H1 (cell line): ENCODE measurements at regions not wholly inside any gene's neighbourhood (a gene's known extent, or its start where the extent isn't known, plus 50 kb on each side); places are given as distances from the start of the nearest gene placed in this dataset.

Source experiments
- CTCF ChIA-PET: fragments of 300-600 bp; sonication (Branson Sonifier 250); formaldehyde crosslinking; loops from one replicate; lab custom pipeline; 2021; ENCODE audit not compliant: partially characterized antibody; lab: Charles Lee
- POLR2A ChIA-PET: fragments of 300-600 bp; sonication (Branson Sonifier 250); formaldehyde crosslinking; loops from one replicate; lab custom pipeline; 2021; ENCODE audit warnings: inconsistent platforms; ENCODE audit not compliant: partially characterized antibody; lab: Charles Lee
- DNase-seq, 2 experiments: peaks; one replicate each; pipeline versions ENCODE4 v3.0.0 to v3.0.0-alpha.2; 2010 to 2022; ENCODE audit warnings: low spot score in 2 of 2, low read depth in 1 of 2, mixed read lengths in 1 of 2
- FAIRE-seq: peaks from 2 replicates; lab custom pipeline; 2011; peaks lifted over from hg19 to GRCh38; lab: Jason Lieb, UNC
- H2AFZ ChIP-seq: 2 replicates; pipeline ENCODE4 v1.8.1; 2012; ENCODE audit warnings: low read length, inconsistent platforms
- H2AK5ac ChIP-seq: 2 replicates; pipeline ENCODE4 v1.6.1; 2013; ENCODE audit warnings: low read depth, low read length
- H2BK120ac ChIP-seq: replicated peaks from 2 replicates; pipeline ENCODE3; 2013; ENCODE audit warnings: low read depth, low read length, inconsistent platforms
- H2BK12ac ChIP-seq: 2 replicates; pipeline ENCODE4 v1.6.1; 2013; ENCODE audit warnings: low read depth, low read length
- H2BK15ac ChIP-seq: 2 replicates; pipeline ENCODE4 v1.6.1; 2013; ENCODE audit warnings: low read length
- H2BK20ac ChIP-seq: 2 replicates; pipeline ENCODE4 v1.6.1; 2013; ENCODE audit warnings: low read length
- H2BK5ac ChIP-seq: 2 replicates; pipeline ENCODE4 v1.6.1; 2013; ENCODE audit warnings: low read depth, low read length
- H3K14ac ChIP-seq: 2 replicates; pipeline ENCODE4 v1.6.1; 2013; ENCODE audit warnings: inconsistent platforms; ENCODE audit not compliant: insufficient read length
- H3K18ac ChIP-seq: 2 replicates; pipeline ENCODE4 v1.6.1; 2013; ENCODE audit warnings: low read length; ENCODE audit errors: extremely low read depth
- H3K23ac ChIP-seq: 2 replicates; pipeline ENCODE4 v1.6.1; 2013; ENCODE audit warnings: inconsistent platforms; ENCODE audit not compliant: insufficient read length
- H3K23me2 ChIP-seq: 2 replicates; pipeline ENCODE4 v1.6.1; 2013; ENCODE audit warnings: low read depth, low read length
- H3K27ac ChIP-seq: 2 replicates; pipeline ENCODE4 v1.6.1; 2011; ENCODE audit warnings: low read depth, low read length, inconsistent platforms
- H3K27me3 ChIP-seq, 4 experiments: replicated peaks in 1 of 4; 1 replicate in 1 of 4; 2 replicates in 3 of 4; pipeline versions ENCODE4 v1.6.1 to v1.8.1; 2011 to 2013; ENCODE audit warnings: low read length in 3 of 4, mild to moderate bottlenecking in 3 of 4, inconsistent platforms in 2 of 4, mixed read lengths in 2 of 4, moderate library complexity in 1 of 4; ENCODE audit not compliant: control insufficient read depth in 3 of 4, insufficient read depth in 3 of 4; ENCODE audit errors: extremely low read depth in 1 of 4
- H3K36me3 ChIP-seq, 4 experiments: 2 replicates each; pipeline versions ENCODE4 v1.6.1 to v1.8.1; 2011 to 2013; ENCODE audit warnings: mild to moderate bottlenecking in 4 of 4, low read length in 3 of 4, moderate library complexity in 2 of 4, control low read depth in 1 of 4, inconsistent platforms in 1 of 4; ENCODE audit not compliant: insufficient read depth in 4 of 4, control insufficient read depth in 2 of 4
- H3K4ac ChIP-seq: replicated peaks from 2 replicates; pipeline ENCODE3; 2013; ENCODE audit warnings: low read length, low read depth, mixed read lengths, inconsistent platforms; ENCODE audit not compliant: insufficient read length
- H3K4me1 ChIP-seq, 4 experiments: replicated peaks in 1 of 4; 1 replicate in 1 of 4; 2 replicates in 3 of 4; pipeline versions ENCODE4 v1.6.1 to v1.8.1; 2011 to 2013; ENCODE audit warnings: low read length in 3 of 4, inconsistent platforms in 2 of 4, mixed read lengths in 1 of 4; ENCODE audit not compliant: insufficient read depth in 4 of 4, control insufficient read depth in 3 of 4
- H3K4me2 ChIP-seq, 2 experiments: 2 replicates each; pipeline versions ENCODE4 v1.6.1 to v1.8.1; 2011 to 2013; ENCODE audit warnings: low read depth in 2 of 2, low read length in 2 of 2, control low read depth in 1 of 2, inconsistent platforms in 1 of 2, mild to moderate bottlenecking in 1 of 2; ENCODE audit not compliant: insufficient read depth in 1 of 2
- H3K4me3 ChIP-seq, 4 experiments: fragments of 200-600, 300-600 bp in 1 of 4; sonication (generic), shearing (Covaris generic), sonication (Bioruptor Twin) in 1 of 4; 2 replicates each; pipeline versions ENCODE4 v1.5.1 to v1.8.1; 2011 to 2016; ENCODE audit warnings: low read length in 4 of 4, low read depth in 3 of 4, control low read depth in 2 of 4, inconsistent platforms in 2 of 4, mild to moderate bottlenecking in 2 of 4, mixed read lengths in 1 of 4, moderate library complexity in 1 of 4; ENCODE audit not compliant: insufficient read depth in 2 of 4; ENCODE audit errors: extremely low read depth in 1 of 4
- H3K56ac ChIP-seq: replicated peaks from 2 replicates; pipeline ENCODE3; 2013; ENCODE audit warnings: low read depth, mild to moderate bottlenecking, mixed read lengths, low read length, inconsistent platforms; ENCODE audit not compliant: insufficient read length
- H3K79me1 ChIP-seq: 2 replicates; pipeline ENCODE4 v1.6.1; 2013; ENCODE audit warnings: low read depth, low read length, control low read depth
- H3K79me2 ChIP-seq, 2 experiments: 2 replicates each; pipeline versions ENCODE4 v1.6.1 to v1.8.1; 2012 to 2013; ENCODE audit warnings: low read length in 2 of 2, mild to moderate bottlenecking in 2 of 2, inconsistent platforms in 1 of 2; ENCODE audit not compliant: insufficient read depth in 2 of 2, control insufficient read depth in 1 of 2
- H3K9ac ChIP-seq, 4 experiments: replicated peaks in 1 of 4; 1 replicate in 1 of 4; 2 replicates in 3 of 4; pipeline versions ENCODE4 v1.6.1 to v1.8.1; 2011 to 2013; ENCODE audit warnings: low read depth in 3 of 4, low read length in 3 of 4, control low read depth in 2 of 4, mild to moderate bottlenecking in 2 of 4, moderate library complexity in 2 of 4, inconsistent platforms in 1 of 4; ENCODE audit errors: extremely low read depth in 1 of 4
- H3K9me3 ChIP-seq, 2 experiments: 2 replicates each; pipeline versions ENCODE4 v1.6.1 to v1.8.1; 2012 to 2013; ENCODE audit warnings: mild to moderate bottlenecking in 2 of 2, moderate library complexity in 2 of 2, control low read depth in 1 of 2, inconsistent platforms in 1 of 2, low read depth in 1 of 2, low read length in 1 of 2, mixed read lengths in 1 of 2; ENCODE audit not compliant: insufficient read depth in 2 of 2
- H4K20me1 ChIP-seq, 2 experiments: replicated peaks in 1 of 2; 2 replicates each; pipeline versions ENCODE3 to v1.8.1; 2011 to 2013; ENCODE audit warnings: inconsistent platforms in 2 of 2, low read length in 2 of 2, mild to moderate bottlenecking in 1 of 2; ENCODE audit not compliant: insufficient read depth in 2 of 2, control insufficient read depth in 1 of 2
- H4K5ac ChIP-seq: 2 replicates; pipeline ENCODE4 v1.6.1; 2013; ENCODE audit warnings: low read length, low read depth, mixed read lengths, inconsistent platforms; ENCODE audit not compliant: insufficient read length
- H4K8ac ChIP-seq: 2 replicates; pipeline ENCODE4 v1.8.0; 2013; ENCODE audit warnings: mild to moderate bottlenecking, moderate library complexity, low read length, inconsistent platforms; ENCODE audit not compliant: insufficient read depth; ENCODE audit errors: extremely low read depth
- H4K91ac ChIP-seq: replicated peaks from 2 replicates; pipeline ENCODE3; 2013; ENCODE audit warnings: low read length, mixed read lengths, inconsistent platforms; ENCODE audit not compliant: insufficient read length
- POLR2AphosphoS5 ChIP-seq: IDR thresholded peaks from 2 replicates; pipeline ENCODE4 v1.6.1; 2011; ENCODE audit warnings: low read depth, low read length
- WGBS, 2 experiments: shearing (Covaris generic) in 1 of 2; methylation state at CpG; one replicate each; pipeline versions ENCODE4 v1.1.6 to v1.1.7; 2013 to 2015; ENCODE audit warnings: low lambda C conversion rate in 2 of 2, mixed read lengths in 2 of 2, inconsistent platforms in 1 of 2, low coverage in 1 of 2, missing lambda C conversion rate in 1 of 2; ENCODE audit not compliant: insufficient replicate concordance in 2 of 2, insufficient coverage in 1 of 2, insufficient read length in 1 of 2; ENCODE audit errors: extremely low coverage in 1 of 2, missing lambda C conversion rate in 1 of 2; 5-methylcytosine and 5-hydroxymethylcytosine counted together

DNA sequence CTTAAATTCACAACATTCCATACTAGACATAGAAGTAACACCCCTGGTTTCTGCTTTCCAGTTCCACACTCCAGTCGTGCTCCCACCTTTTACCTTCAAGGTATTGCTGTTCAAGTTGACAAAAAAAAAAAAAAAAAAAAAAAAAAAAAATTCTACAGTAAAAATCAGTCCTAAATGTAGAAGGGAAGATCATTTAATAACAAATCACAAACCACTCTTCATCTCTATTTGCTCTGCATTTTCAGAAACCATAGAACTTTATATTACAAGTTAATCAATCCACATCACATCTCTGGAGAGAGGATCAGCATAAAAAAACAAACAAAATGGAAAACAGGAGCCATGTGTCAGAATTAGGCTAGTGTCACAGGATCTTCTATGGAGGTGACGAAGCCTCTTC lies 206.3 kb upstream of the KLF14 start:
- Histone ChIP-seq H2AK5ac (no peak overlapping the region), H2BK12ac (no peak overlapping the region), H4K20me1 (no peaks in the 10 kb centered on the region), H3K14ac (no peak overlapping the region), H3K18ac (no peak overlapping the region), H3K56ac (no peak overlapping the region), H3K79me1 (no peaks in the 10 kb centered on the region; the same call in 1 of the 2 replicates), H3K9me3 (no peaks in the 10 kb centered on the region), H2BK5ac (no peak overlapping the region), H3K27me3 (no peaks in the 10 kb centered on the region), H3K27ac (no peak overlapping the region), H3K79me2 (no peaks in the 10 kb centered on the region; a peak in 1 of 4 replicates), H2BK15ac (no peak overlapping the region), H3K4ac (no peak overlapping the region), H3K36me3 (no peaks in the 10 kb centered on the region), H3K23me2 (no peaks in the 10 kb centered on the region), H4K91ac (no peak overlapping the region), H3K9ac (no peak overlapping the region), H2AFZ (no peak overlapping the region), H2BK120ac (no peak overlapping the region), H2BK20ac (no peak overlapping the region), H4K8ac (no peak overlapping the region), H3K4me3 (no peak overlapping the region), H4K5ac (no peak overlapping the region), H3K4me2 (no peak overlapping the region)
- POLR2A ChIA-PET, result interaction anchor here (0.7 to 1.4 kb wide), 2 partner anchors 29 to 93 kb away, joined by 3 read pairs; no protein-coding TSS in a partner anchor
- no peak for DNase-seq
- no peak for FAIRE-seq
- TF ChIP-seq POLR2AphosphoS5, result no peak
- TF ChIP-seq, all 59 proteins: peak for 0
- WGBS, 2 experiments, result 97% methylated on average over 2 of the region's 2 CpGs; no CpG with 5 or more reads in 1 of the 2 experiments
- CTCF ChIA-PET, result interaction anchor here (0.6 to 5.7 kb wide), 5 partner anchors 10 to 1860 kb away, joined by 3 to 20 read pairs (median 4); no protein-coding TSS in a partner anchor
- Histone ChIP-seq H3K4me1 (peaks cover 4 to 10% (median 6%) of the 10 kb centered on the region in 4 experiments), H3K23ac (no peak overlapping the region)
